HG03045 (cell line): ENCODE measurements at regions not wholly inside any gene's neighbourhood (a gene's known extent, or its start where the extent isn't known, plus 50 kb on each side); places are given as distances from the start of the nearest gene placed in this dataset.
"Not testable (repeated sequence)": the region's sequence is repeated elsewhere in the genome, so short reads cannot be mapped to it uniquely, and the experiment has no call there.

Experiments used
- ATAC-seq: cut with Tn5 transposase; IDR thresholded peaks from one replicate; pipeline ENCODE4 v1.9.1; 2021; ENCODE audit warnings: mild to moderate bottlenecking, moderate library complexity; ENCODE audit not compliant: unreplicated experiment

- no peak for ATAC-seq
Measured at GRCh38 chr13:60936281-60936680, 479.4 kb downstream of the PCDH20 start.

GRCh38 chr13:60933638-60934037, 482.0 kb downstream of the PCDH20 start:
- ATAC-seq = no peak

DNA sequence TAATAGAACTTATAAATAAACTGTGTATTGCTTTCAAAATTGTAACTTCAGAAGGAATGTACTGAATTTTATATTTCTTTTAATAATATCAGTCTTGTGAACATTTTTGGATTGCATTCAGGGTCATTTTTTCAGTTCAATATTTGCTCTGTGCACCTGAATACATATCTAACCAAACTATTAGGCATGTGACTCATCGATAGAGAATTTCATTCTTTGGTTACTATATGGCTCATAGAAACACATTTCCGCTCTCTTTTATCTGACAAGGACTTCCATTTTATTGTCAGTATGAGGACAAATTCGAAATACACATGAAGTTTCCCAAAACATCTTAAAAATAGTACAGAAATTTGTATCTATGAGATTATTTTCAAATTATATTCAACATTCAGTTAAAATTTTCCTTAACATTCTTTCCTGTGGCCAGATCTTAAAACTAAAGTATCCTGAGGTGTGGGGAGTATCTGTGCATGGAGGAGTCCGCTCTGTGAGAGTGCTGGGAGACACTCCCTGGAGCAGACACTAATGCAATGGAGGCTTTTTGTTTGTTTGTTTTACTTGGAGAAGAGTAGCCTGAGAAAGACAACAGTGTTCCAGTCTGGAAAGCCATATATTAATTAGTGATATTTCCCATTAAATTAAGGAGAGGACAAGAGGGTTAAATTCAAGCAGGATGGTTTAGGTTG, 483.6 kb downstream of the PCDH20 start:
- no peak for ATAC-seq

DNA sequence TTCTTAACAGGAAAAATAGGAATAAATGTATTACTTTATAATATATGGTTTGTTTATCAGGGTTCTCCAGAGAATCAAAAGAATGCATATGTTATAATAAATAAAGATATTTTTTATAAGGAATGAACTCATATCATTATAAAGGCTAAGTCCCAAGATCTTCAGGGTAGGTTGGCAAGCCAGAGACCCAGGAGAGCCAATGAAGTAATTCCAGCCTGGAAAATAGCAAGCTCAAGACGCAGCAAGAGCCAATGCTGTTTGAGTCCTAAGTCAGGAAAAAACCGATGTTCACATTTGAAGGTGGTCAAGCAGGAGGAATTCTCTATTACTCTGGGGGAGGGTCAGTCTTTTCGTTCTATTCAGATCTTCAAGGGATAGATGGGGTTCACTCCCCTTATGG, 490.0 kb downstream of the PCDH20 start:
- ATAC-seq = no peak

DNA sequence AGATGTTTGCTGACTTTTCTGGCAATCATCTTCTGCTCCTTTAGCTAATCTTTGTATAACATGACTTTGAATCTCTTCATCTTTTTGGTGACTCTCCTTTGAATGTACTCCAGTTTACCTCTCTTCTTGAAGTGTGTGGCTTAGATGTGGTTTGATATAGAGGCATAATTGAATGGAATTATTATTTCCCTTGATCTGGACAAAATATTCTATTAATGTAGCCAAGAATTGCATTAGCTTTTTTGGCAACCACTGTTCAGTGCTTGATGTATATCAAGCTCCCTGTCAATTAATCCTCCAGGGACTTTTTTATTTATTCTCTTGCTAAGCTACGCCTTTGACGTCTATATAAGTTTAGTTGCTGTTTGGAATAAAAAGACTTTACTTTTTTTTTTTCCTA, 490.8 kb downstream of the PCDH20 start:
- no peak for ATAC-seq

DNA sequence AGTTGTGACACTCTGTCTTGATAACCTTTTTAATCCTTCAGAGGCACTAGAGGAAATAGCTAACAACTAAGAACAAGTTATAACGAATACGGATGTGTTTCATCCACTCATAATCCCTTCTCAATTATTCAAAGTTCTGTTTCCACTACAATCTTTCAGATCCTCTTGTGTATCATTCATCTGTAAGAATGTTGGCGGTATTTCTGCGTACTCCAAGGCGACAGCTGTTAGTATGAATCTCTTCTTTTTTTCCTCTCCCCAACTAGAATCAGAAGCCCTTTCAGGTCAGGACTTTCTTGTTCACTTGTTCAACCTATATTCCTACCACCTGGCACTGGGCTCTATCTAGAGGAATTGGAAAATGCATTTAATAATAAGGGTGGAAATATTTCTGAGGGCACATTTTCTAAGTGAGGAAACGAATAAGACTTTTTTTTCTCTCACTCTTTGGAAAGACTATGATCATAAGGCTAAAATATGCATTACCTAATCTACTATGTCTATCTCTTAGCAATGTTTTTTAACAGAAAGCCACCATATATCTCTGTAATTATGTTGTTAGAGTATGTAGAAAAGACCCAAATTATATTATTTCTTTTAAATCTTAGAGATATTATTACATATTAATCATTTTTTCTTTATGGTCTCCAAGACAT, 492.9 kb downstream of the PCDH20 start:
- no peak for ATAC-seq

DNA sequence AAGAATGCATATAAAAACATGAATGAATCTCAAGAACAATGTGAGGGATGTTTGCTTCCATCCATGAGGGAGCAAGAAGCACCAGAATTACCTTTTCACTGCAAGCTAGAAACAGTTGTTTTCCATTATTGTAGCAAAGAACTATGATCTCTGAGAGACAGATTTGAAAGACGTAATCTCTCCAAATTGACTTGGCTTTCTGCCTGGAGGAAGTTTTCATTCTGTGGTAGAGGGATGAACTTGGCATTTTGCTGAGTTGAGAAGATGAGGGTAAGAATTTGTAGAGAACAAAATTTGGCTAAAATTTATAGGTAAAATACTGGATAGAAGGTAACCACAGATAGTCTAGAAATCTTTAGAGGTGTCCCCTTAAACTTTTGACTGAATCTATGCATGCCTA, 496.8 kb downstream of the TDRD3 start:
- no peak for ATAC-seq

DNA sequence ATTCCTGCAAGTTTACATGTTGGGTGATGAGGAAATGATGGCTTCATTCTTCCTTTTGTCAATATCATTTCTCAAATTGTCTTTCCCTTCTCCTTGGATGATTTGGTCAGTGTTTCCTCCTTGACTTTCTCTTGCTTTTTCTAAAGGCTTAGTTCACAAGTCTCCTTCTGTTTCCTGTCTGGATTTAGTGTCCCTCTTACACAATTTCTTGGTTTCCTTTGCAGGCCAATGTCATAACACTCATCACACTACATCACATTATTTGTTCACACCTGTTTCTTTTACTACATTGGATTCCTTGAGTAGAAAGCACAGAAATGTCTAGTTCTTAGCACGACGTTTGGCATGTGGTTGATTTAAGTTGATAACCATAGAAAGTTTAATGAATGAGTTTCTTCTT, 490.7 kb downstream of the TDRD3 start:
- ATAC-seq = no peak

DNA sequence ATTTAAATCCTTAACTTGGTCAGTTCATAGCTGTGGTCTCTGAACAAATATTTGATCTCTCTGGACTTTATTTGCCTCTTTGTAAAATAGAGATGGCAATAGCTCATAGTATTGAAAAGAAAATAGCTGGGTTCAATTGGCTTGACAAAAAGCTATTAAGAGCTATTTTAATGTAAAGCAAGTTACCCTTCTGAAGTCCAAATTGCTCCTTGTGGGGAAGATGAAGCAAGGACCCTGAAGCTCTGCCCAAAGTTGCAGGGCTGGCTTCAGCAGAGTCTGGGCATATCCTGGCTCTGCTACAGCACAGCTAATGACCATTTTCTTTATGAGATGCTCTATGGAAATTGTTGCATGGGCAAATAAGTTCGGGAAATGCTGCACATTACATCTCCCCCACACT, 484.5 kb downstream of the TDRD3 start:
- no peak for ATAC-seq

- ATAC-seq = no peak
Measured at GRCh38 chr13:60873116-60873515, 476.1 kb downstream of the TDRD3 start.

GRCh38 chr13:60869941-60870613, 473.1 kb downstream of the TDRD3 start:
- no peak for ATAC-seq

DNA sequence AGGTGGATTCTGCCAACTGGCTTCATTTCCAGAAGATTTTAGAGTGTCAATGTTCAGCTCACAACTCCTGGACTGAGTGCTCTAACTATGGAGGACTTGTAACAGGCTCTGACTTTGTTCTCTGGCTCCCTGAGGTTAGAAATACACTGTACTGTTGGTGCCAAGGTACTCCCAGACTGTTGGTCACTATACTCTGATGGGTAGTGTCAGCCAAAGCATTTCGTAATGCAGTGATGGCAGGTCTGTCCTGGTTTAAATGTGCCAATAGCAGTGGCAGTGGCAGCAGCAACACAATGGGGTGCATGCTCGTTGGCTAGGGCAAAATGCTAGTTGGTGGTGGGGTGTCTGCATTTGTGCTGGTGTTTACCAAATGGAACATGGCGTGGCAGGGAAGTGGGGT, 472.2 kb downstream of the TDRD3 start:
- ATAC-seq = no peak

GRCh38 chr13:60862036-60862435, 465.0 kb downstream of the TDRD3 start:
- no peak for ATAC-seq

DNA sequence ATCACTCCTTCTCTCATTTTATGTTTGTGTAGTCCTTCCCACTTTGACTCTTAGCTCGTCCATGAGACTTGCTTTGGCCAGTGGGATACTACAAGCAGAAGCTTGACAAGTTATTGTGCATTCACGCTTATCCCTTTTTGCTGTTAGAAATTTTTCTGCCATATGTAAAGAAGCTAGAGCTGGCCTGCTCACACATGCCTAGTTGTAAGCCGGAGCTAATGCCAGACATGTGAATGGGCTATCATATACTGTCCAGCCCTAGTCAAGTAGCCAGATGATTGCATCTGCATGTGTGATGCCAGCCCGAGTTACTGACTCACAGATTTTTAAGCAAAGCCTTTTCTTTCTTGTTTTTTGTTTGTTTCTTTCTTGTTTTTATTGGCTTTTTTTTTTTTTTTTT, 460.7 kb downstream of the TDRD3 start:
- ATAC-seq = no peak

- no peak for ATAC-seq
Measured at GRCh38 chr13:60852886-60853285, 455.9 kb downstream of the TDRD3 start.

- ATAC-seq = no peak
Measured at GRCh38 chr13:60851378-60851777, 454.4 kb downstream of the TDRD3 start.

DNA sequence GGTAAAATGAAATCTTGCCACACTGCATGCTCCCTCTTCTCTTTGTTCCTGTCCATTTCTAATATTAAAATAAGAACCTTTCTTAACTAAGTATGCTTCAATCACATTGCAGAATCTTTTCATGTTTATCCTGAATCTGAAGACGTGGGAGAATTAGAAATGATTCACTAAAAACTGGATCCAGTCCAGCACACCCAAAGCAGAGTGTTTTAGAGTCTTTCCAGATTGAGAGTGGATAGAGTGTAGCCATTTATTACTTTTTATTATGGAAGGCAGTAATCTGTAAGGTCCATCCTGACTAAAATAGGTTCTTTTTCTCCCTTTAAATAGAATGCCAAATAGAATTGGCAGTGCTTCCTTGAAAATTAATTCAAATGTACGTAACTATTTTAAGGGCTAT, 453.5 kb downstream of the TDRD3 start:
- no peak for ATAC-seq

DNA sequence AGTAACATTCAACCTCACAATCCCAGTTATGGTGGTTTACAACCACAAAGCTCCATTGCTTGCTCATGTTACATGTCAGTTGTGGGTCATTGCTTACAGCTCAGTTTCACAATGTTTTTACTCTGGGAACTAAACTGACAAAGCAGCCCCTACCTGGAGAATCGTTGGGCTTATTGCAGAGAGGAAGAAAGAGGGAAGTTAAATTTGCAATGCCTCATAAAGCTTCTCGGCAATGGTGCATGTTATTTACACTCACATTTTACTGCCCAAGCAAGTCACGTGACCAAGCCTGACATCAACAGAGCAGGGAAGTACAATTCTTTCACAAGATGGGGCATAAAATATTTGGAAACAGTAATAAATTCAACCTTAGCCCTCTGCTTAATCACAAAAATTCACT, 441.6 kb downstream of the TDRD3 start:
- no peak for ATAC-seq

DNA sequence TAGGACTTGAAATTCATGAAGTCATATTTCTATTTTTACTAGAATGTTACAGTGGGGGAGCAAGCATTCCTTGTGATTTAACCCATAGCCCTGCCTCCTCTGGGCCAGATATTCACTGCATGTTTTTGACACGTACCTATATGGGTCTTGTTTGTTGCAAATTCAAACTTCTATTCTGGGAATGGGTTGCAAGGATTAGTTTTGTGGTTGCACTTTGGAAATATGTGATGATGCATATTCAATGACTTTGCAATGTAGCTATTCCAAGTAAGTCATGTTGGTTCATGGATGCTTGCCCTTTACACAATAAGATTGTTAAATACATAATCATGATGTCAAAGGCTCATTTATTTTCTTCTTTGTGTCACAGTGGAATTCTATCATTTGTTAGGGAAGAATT, 440.8 kb downstream of the TDRD3 start:
- no peak for ATAC-seq

DNA sequence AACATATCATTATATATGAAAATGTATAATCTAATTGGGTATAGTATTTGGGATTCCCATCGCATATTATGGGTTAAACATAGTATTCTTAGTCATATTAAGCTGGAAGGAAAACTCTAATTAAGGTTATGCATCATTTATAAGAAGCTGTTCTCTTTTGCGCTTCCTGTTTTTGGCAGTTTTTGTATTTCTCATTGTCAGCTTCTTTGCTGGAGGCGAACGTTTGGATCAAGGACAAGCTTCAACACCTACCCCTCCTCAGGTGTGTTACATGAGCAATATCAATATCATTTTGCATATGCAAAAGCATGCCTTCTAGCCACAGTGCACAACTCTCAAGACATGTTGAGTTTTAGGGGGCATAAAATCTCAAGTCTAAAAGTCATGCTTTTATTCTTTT, 439.8 kb downstream of the TDRD3 start:
- no peak for ATAC-seq

- ATAC-seq = no peak
Measured at GRCh38 chr13:60811581-60811980, 414.6 kb downstream of the TDRD3 start.

- not testable (repeated sequence) for ATAC-seq
Measured at GRCh38 chr13:60805640-60806039, 408.6 kb downstream of the TDRD3 start.
